B cell (primary cell): ENCODE measurements at regions not wholly inside any gene's neighbourhood (a gene's known extent, or its start where the extent isn't known, plus 50 kb on each side); places are given as distances from the start of the nearest gene placed in this dataset.

Source experiments
- ATAC-seq: fragments of 200-7000 bp; cut with Tn5 transposase; one replicate; pipeline ENCODE4 v1.10.0; 2021; ENCODE audit warnings: low read depth, mild to moderate bottlenecking, moderate number of reproducible peaks, moderate library complexity
- CTCF ChIA-PET: fragments of 350-600 bp; sonication (Branson Sonifier 250); formaldehyde crosslinking; loops from one replicate; lab custom pipeline; 2021; ENCODE audit warnings: antibody characterized with exemption, inconsistent platforms; lab: Charles Lee
- POLR2A ChIA-PET: fragments of 350-600 bp; sonication (Branson Sonifier 250); formaldehyde crosslinking; loops from one replicate; lab custom pipeline; 2021; ENCODE audit warnings: antibody characterized with exemption; lab: Charles Lee
- DNase-seq: peaks from one replicate; pipeline ENCODE4 v3.0.0; 2013
- H2AFZ ChIP-seq: 2 replicates; pipeline ENCODE4 v1.6.1; 2012; ENCODE audit warnings: mild to moderate bottlenecking, low read depth, low read length; ENCODE audit not compliant: insufficient read depth, poor library complexity, severe bottlenecking
- H3K27ac ChIP-seq, 2 donors: 1 replicate in 1 of 2; 2 replicates in 1 of 2; pipeline ENCODE4 v1.5.1; 2012 to 2013; ENCODE audit warnings: low read length in 2 of 2, mild to moderate bottlenecking in 2 of 2, moderate library complexity in 1 of 2
- H3K27me3 ChIP-seq, 4 experiments: fragments of 200-600 bp in 1 of 4; sonication (generic) in 1 of 4; replicated peaks in 1 of 4; 1 replicate in 2 of 4; 2 replicates in 2 of 4; pipeline versions ENCODE4 v1.6.1 to v1.7.0; 2013 to 2016; ENCODE audit warnings: low read length in 3 of 4, mild to moderate bottlenecking in 2 of 4, mixed read lengths in 1 of 4, moderate library complexity in 1 of 4; ENCODE audit not compliant: insufficient read depth in 4 of 4, control insufficient read depth in 3 of 4; ENCODE audit errors: control extremely low read depth in 1 of 4
- H3K36me3 ChIP-seq, 2 experiments: replicated peaks in 1 of 2; 1 replicate in 1 of 2; 2 replicates in 1 of 2; pipeline versions ENCODE4 v1.6.1 to v1.7.1; 2013; ENCODE audit warnings: low read length in 1 of 2; ENCODE audit not compliant: insufficient read depth in 2 of 2, control insufficient read depth in 1 of 2; ENCODE audit errors: control extremely low read depth in 1 of 2, extremely low read depth in 1 of 2
- H3K4me1 ChIP-seq, 2 donors: fragments of 200-600 bp in 1 of 2; sonication (generic) in 1 of 2; 1 replicate in 1 of 2; 2 replicates in 1 of 2; pipeline versions ENCODE4 v1.5.1 to v1.6.1; 2013 to 2017; ENCODE audit warnings: low read length in 2 of 2; ENCODE audit not compliant: control insufficient read depth in 2 of 2, insufficient read depth in 2 of 2
- H3K4me2 ChIP-seq: replicated peaks from 2 replicates; pipeline ENCODE3; 2012; ENCODE audit warnings: mild to moderate bottlenecking, low read depth, low read length; ENCODE audit not compliant: poor library complexity, severe bottlenecking
- H3K4me3 ChIP-seq, 5 experiments: fragments of 200-600 bp in 1 of 5; sonication (generic) in 1 of 5; 1 replicate in 3 of 5; 2 replicates in 2 of 5; pipeline versions ENCODE4 v1.5.1 to v1.7.0; 2011 to 2016; ENCODE audit warnings: low read length in 4 of 5, mild to moderate bottlenecking in 4 of 5, low read depth in 2 of 5, control low read depth in 1 of 5, moderate library complexity in 1 of 5; ENCODE audit not compliant: insufficient read depth in 1 of 5; ENCODE audit errors: control extremely low read depth in 1 of 5, extremely low read depth in 1 of 5
- H3K79me2 ChIP-seq: fragments of 200-600 bp; sonication (generic); one replicate; pipeline ENCODE4 v1.6.0; 2016; ENCODE audit warnings: low read length; ENCODE audit not compliant: control insufficient read depth, insufficient read depth
- H3K9ac ChIP-seq: fragments of 200-600 bp; sonication (generic); 2 replicates; pipeline ENCODE4 v1.6.1; 2017; ENCODE audit warnings: mild to moderate bottlenecking, low read length, moderate library complexity
- H3K9me3 ChIP-seq, 3 donors: one replicate each; pipeline versions ENCODE4 v1.6.1 to v1.7.1; 2013; ENCODE audit warnings: low read length in 2 of 3; ENCODE audit not compliant: control insufficient read depth in 2 of 3, insufficient read depth in 1 of 3; ENCODE audit errors: control extremely low read depth in 1 of 3
- H4K20me1 ChIP-seq: 2 replicates; pipeline ENCODE4 v1.6.0; 2012; ENCODE audit warnings: mild to moderate bottlenecking, low read length; ENCODE audit not compliant: insufficient read depth, control insufficient read depth, poor library complexity, severe bottlenecking
- H3K27ac Mint-ChIP-seq: one replicate; pipeline ENCODE4 v1.8.0; 2021; ENCODE audit warnings: mixed read lengths
- H3K27me3 Mint-ChIP-seq: one replicate; pipeline ENCODE4 v1.8.0; 2021; ENCODE audit warnings: mixed read lengths
- H3K4me1 Mint-ChIP-seq: one replicate; pipeline ENCODE4 v1.8.0; 2021; ENCODE audit warnings: mixed read lengths
- H3K4me3 Mint-ChIP-seq: one replicate; pipeline ENCODE4 v1.8.0; 2021; ENCODE audit warnings: mixed read lengths
- H3K9me3 Mint-ChIP-seq: one replicate; pipeline ENCODE4 v1.8.0; 2022; ENCODE audit warnings: mixed read lengths; ENCODE audit not compliant: insufficient read depth
- EZH2 ChIP-seq: IDR thresholded peaks from 2 replicates; pipeline ENCODE4 v1.6.1; 2012; ENCODE audit warnings: borderline replicate concordance, low read depth, mild to moderate bottlenecking, moderate library complexity, low read length; ENCODE audit not compliant: insufficient read depth, poor library complexity, severe bottlenecking
- WGBS: methylation state at CpG from one replicate; pipeline ENCODE4 v1.1.5; 2013; ENCODE audit warnings: missing lambda C conversion rate; ENCODE audit not compliant: insufficient coverage; 5-methylcytosine and 5-hydroxymethylcytosine counted together
- intact Hi-C: fragments of 100-400 bp; cut with micrococcal nuclease; formaldehyde crosslinking; loops from one replicate; pipeline ENCODE4 v1.10.0; 2022
- TF ChIP-seq, protein P1 (sequence below): fragments of 200-600 bp; IDR thresholded peaks from one replicate; pipeline ENCODE4 v1.8.0; 2022; ENCODE audit warnings: antibody characterized with exemption, mild to moderate bottlenecking

GRCh38 chrX:13373027-13373426 is 53.2 kb upstream of the ATXN3L start:
- H3K4me1 Mint-ChIP-seq, result peaks cover 9% of the 10 kb centered on the region
- H4K20me1 ChIP-seq, result no peaks in the 10 kb centered on the region
- no peaks in the 10 kb centered on the region for H3K79me2 ChIP-seq
- ChIA-PET CTCF (interaction anchor here (1.8 kb wide), 1 partner anchor 426 kb away, joined by 6 read pairs; no protein-coding TSS in a partner anchor), POLR2A (no interaction called here)
- DNase-seq (no peak), ATAC-seq (no peak)
- TF ChIP-seq EZH2, result no peak
- TF ChIP-seq, protein P1, sequence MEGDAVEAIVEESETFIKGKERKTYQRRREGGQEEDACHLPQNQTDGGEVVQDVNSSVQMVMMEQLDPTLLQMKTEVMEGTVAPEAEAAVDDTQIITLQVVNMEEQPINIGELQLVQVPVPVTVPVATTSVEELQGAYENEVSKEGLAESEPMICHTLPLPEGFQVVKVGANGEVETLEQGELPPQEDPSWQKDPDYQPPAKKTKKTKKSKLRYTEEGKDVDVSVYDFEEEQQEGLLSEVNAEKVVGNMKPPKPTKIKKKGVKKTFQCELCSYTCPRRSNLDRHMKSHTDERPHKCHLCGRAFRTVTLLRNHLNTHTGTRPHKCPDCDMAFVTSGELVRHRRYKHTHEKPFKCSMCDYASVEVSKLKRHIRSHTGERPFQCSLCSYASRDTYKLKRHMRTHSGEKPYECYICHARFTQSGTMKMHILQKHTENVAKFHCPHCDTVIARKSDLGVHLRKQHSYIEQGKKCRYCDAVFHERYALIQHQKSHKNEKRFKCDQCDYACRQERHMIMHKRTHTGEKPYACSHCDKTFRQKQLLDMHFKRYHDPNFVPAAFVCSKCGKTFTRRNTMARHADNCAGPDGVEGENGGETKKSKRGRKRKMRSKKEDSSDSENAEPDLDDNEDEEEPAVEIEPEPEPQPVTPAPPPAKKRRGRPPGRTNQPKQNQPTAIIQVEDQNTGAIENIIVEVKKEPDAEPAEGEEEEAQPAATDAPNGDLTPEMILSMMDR, result no peak
- no peaks in the 10 kb centered on the region for H3K36me3 ChIP-seq
- no peaks in the 10 kb centered on the region for H3K9me3 ChIP-seq
- H3K9me3 Mint-ChIP-seq, result no peaks in the 10 kb centered on the region
- intact Hi-C loops, result no loop called here
- H2AFZ ChIP-seq, result no peak overlapping the region
- no peak overlapping the region for H3K27ac Mint-ChIP-seq
- no peak overlapping the region for H3K9ac ChIP-seq
- no peak overlapping the region for H3K4me2 ChIP-seq
- no peak overlapping the region for H3K4me3 ChIP-seq
- no peak overlapping the region for H3K27ac ChIP-seq
- H3K4me1 ChIP-seq, result peaks cover 0 to 5% of the 10 kb centered on the region in 2 donors
- no peak overlapping the region for H3K4me3 Mint-ChIP-seq
- no peaks in the 10 kb centered on the region for H3K27me3 ChIP-seq
- no peaks in the 10 kb centered on the region for H3K27me3 Mint-ChIP-seq
- WGBS, result no CpG with 5 or more reads among the region's 1 CpG

DNA sequence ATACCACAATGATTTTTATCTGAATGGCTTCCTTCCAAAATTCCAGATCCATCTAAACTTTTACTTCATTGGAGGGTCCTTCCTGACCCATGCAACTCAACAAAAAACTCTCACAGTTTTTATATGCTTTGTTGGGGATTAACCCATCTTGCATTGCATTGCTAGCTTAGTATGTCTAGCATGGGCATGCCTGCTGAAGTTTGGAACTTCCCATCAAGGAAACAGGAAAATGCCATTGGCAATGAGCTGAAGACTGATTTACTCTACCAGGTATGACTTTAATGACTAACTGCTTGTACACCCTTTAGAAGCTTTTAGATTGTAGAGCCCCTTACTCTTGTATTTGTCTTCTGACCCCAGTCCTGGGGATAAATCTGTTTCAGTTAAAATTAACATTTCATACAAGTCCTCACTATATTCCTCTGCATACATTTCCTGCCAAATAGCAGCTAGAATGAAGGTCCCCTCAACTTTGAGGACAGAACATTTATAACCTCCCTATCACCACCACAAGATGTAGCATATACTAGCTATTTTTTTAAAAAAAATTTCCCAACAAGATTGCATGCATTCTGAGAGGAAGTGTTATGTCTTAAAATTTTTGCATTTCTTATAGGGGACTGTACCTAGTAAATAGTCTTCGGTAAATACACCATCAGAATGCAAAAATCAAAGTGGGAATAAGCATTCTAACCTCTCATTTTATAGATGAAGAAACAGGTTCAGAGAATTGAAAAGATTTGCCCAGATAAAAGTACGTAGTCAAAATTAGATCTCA is 52.5 kb upstream of the ATXN3L start:
- ChIA-PET CTCF (interaction anchor here (1.8 kb wide), 1 partner anchor 426 kb away, joined by 6 read pairs; no protein-coding TSS in a partner anchor), POLR2A (interaction anchor here (0.6 kb wide), 1 partner anchor 175 kb away, joined by 4 read pairs; no protein-coding TSS in a partner anchor)

More for the DNA sequence above, 52.5 kb upstream of the ATXN3L start:
- no peaks in the 10 kb centered on the region for H3K27me3 ChIP-seq
- H2AFZ ChIP-seq, result no peak overlapping the region
- no peaks in the 10 kb centered on the region for H4K20me1 ChIP-seq
- H3K9ac ChIP-seq, result no peak overlapping the region
- intact Hi-C loops, result no loop called here
- Mint-ChIP-seq H3K4me1 (peaks cover 9% of the 10 kb centered on the region), H3K27me3 (no peaks in the 10 kb centered on the region), H3K9me3 (no peaks in the 10 kb centered on the region), H3K4me3 (no peak overlapping the region), H3K27ac (no peak overlapping the region)
- no peak overlapping the region for H3K4me2 ChIP-seq
- DNase-seq (no peak), ATAC-seq (no peak)
- peaks cover 0 to 5% of the 10 kb centered on the region in 2 donors for H3K4me1 ChIP-seq
- WGBS, result no CpG with 5 or more reads among the region's 2 CpGs
- no peaks in the 10 kb centered on the region for H3K9me3 ChIP-seq
- no peak overlapping the region for H3K27ac ChIP-seq
- no peaks in the 10 kb centered on the region for H3K36me3 ChIP-seq
- H3K4me3 ChIP-seq, result no peak overlapping the region
- TF ChIP-seq EZH2, result no peak
- TF ChIP-seq, protein P1, result no peak
- no peaks in the 10 kb centered on the region for H3K79me2 ChIP-seq
